Urothelium cell line (cell line): ENCODE measurements at regions not wholly inside any gene's neighbourhood (a gene's known extent, or its start where the extent isn't known, plus 50 kb on each side); places are given as distances from the start of the nearest gene placed in this dataset.
"Not testable (repeated sequence)": the region's sequence is repeated elsewhere in the genome, so short reads cannot be mapped to it uniquely, and the experiment has no call there.

ENCODE experiments used
- DNase-seq: peaks from one replicate; pipeline ENCODE4 v3.0.0; 2011; ENCODE audit warnings: low spot score, mixed read lengths
- FAIRE-seq: peaks from 2 replicates; lab custom pipeline; 2011; peaks lifted over from hg19 to GRCh38; lab: Jason Lieb, UNC

- DNase-seq (no peak), FAIRE-seq (no peak)
These were observed 138.6 kb upstream of the LGR5 start for GRCh38 chr12:71300772-71301675.

DNA sequence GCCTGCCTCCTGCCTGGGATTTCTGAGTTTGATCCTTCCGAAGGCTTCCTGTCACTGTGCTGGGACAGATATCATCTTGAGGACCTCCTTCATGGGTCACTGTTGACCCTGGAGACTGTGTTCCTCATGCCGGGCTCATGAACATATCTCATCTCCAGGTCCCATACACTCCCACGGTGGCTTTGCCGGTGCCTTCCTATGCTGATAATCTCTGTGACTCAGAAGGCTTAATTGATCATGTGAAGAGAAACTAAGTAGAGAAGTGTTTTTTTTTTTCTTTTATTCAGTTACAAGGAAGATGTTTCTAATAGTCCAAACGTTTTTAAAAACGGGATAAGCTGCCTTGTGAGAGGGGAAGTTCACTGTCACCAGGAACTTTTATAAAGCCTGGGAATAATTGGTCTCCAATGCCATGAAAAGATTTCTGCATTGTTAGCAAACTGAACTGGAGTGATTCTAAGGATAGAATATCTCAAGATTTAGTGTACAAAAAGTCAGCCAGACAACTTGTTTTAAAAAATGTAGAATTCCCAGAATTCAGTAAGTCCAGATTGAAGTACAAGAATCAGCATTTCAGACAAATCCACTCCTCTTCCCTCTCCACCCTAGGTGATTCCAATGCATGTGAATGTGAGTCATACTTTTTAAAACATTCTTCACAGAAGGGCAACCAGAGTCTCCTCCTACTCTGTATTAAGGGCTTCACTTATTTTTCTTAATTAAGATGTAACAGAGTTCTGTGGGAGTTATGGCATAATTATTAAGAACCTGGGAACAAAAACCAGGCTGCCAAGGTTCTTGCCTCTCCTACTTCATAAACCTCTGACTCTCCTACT lies 139.8 kb upstream of the LGR5 start:
- no peak for FAIRE-seq
- no peak for DNase-seq

DNA sequence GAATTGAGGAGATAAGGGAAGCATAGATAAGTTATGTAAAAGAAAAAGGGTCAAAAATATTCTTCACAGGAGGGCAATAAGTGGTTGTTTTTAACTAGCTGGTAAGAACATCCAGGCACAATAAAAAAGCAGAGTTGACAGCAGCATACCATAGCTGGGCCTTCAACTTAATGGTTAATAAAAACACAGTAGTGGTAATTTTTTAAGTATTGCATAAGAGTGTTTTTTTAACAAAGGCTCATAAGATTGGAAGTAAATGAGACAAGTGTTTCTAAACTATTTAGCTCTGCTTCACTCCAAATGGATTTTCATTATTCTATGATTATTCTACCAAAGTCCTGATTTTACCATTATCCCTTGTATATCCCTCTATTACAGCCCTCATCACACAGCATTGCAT lies 140.1 kb upstream of the TSPAN8 start:
- no peak for FAIRE-seq

DNA sequence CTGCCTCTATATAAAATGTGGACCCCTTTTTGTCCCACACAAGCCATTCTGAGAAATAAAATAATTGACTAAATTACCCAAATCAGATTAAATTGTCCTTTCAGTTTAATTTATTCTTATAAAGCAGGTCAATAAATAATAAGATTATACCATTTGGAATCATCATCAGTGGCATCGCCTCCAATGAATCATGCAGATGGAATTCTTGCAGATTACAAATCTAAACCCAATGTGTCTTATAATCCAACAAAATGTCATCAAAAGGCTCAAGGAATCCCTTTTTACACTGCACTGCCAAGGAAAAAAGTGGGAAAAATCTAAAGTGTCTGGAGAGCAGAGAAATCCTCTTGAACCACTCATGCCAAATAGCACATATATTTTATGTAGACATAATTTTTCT lies 138.2 kb upstream of the TSPAN8 start:
- no peak for FAIRE-seq
- no peak for DNase-seq

More for the DNA sequence above, 140.1 kb upstream of the TSPAN8 start:
- no peak for DNase-seq

- FAIRE-seq (no peak), DNase-seq (no peak)
These were observed 133.9 kb upstream of the TSPAN8 start for GRCh38 chr12:71291746-71292145.

DNA sequence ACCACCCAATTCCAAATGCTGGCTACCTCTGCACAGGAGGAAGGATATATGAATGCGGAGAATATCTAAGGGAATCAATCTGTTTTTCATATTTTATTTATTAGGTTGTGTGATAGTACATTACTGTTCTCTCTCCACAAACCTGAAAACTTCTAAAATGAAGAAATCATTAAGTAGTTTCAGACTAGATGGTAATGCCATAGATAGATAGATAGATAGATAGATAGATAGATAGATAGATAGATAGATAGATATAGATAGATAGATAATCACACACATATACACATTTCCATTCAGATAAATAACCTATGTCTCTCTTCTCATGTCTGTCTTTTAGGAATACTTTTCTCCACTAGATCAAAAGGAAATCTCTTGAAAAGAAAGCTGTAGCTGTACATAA lies 126.1 kb upstream of the TSPAN8 start:
- FAIRE-seq (no peak), DNase-seq (no peak)

- no peak for DNase-seq
- FAIRE-seq, result no peak
These were observed 125.1 kb upstream of the TSPAN8 start for GRCh38 chr12:71282925-71283324.

GRCh38 chr12:71282020-71282419 lies 124.2 kb upstream of the TSPAN8 start:
- FAIRE-seq (no peak), DNase-seq (no peak)

DNA sequence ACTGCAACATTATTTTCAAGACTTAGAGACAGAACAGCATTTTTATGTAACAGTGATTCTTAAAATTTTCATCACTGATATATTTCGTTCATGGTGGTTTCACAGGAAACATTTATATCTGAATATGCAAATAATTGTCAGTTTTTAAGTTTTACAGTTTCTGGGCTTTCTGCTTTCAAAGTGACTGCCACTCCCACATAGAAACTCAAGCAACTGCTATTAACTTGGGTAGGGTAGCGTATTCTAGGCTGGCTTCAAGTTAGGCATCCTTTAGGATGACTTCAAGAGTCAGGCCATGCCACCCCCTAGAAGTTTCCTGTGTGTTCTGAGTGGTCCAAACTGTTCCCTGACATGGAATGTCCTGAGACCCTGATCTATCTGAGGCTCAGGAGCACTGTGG lies 123.6 kb upstream of the TSPAN8 start:
- DNase-seq, result no peak

DNA sequence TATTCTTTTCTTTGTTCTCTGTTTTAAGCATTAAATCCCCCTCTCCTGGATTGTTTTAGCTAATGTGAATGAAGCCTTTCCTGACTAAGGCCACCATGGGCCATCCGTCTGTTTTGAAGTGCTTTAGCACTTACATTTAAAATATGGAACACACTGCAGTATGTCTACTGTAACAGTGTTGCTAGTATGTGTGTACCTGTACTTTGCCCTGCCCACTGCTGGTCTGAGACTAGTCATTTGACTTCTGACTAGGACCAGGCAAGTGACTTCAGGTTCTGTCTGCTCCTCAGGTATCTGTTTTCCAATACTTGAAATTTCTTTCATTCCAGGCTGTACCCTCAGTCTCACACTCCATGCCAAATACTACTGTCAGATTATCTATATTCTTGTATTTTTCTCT lies 120.1 kb upstream of the TSPAN8 start:
- FAIRE-seq (no peak), DNase-seq (no peak)

More for the DNA sequence above, 123.6 kb upstream of the TSPAN8 start:
- FAIRE-seq, result no peak

- DNase-seq, result no peak
- no peak for FAIRE-seq
These were observed 118.7 kb upstream of the TSPAN8 start for GRCh38 chr12:71276541-71276940.

- not testable (repeated sequence) for DNase-seq, FAIRE-seq
These were observed 113.0 kb upstream of the TSPAN8 start for GRCh38 chr12:71270794-71271193.

GRCh38 chr12:71270057-71270456 lies 112.3 kb upstream of the TSPAN8 start:
- FAIRE-seq, result no peak
- no peak for DNase-seq

- DNase-seq (no peak), FAIRE-seq (no peak)
These were observed 111.4 kb upstream of the TSPAN8 start for GRCh38 chr12:71269281-71269598.

GRCh38 chr12:71268598-71269280 lies 110.9 kb upstream of the TSPAN8 start:
- no peak for DNase-seq
- no peak for FAIRE-seq

DNA sequence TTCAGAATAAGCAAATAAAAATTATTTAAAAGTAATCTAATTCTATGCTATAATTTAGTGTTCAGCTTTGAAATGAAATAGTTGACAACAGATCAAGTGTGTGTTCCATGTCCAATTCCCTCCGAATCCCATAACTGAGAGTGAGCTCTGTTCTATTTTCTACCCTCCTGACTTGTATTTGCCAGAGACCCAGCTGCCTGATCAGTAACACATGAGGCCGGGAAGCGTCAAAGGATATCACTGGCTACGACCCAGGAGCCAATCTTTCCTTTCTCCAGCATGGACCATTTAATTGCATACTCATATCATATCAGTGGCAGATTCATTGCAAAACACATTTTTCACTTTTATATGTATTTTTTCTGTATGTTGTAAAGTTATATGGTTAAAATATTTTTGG lies 108.8 kb upstream of the TSPAN8 start:
- FAIRE-seq, result no peak
- DNase-seq, result no peak

GRCh38 chr12:71265731-71266130 lies 107.9 kb upstream of the TSPAN8 start:
- FAIRE-seq, DNase-seq: not testable (repeated sequence)

- DNase-seq (no peak), FAIRE-seq (no peak)
These were observed 104.7 kb upstream of the TSPAN8 start for GRCh38 chr12:71262466-71262865.

DNA sequence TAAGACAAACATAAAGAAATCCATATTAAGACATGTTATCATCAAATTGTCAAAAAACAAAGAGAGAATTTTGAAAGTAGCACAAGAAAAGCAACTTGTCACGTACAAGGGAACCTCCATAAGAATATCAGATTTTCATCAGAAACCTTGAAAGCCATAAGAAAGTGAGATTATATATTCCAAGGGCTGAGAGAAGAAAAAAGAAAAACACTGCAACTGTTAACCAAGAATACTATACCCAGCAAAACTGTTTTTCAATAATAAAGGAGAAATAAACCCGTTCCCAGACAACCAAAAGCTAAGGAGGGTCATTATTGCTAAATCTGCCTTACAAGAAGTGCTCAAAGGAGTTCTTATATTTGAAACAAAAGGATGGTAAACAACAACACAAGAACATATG lies 94.7 kb upstream of the TSPAN8 start:
- no peak for FAIRE-seq

DNA sequence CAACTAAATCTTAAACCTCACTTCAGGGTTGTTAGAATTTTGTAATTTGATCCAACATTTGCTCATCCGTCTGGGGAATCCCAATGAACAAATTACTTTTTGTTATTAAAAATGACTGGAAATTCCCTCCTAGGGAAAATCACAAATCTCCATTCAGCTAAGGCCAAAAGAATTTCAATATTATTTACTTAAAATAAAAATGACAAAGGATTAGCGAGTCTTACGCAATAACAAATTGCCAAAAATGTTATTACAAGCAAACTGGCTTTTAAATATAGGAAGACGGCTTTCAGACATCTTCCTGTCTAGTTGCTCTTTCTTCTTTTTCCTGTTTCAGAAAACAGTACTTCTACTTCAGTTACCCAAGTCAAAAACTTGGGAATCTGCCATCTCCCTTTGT lies 92.4 kb upstream of the TSPAN8 start:
- no peak for DNase-seq
- FAIRE-seq, result no peak

More for the DNA sequence above, 94.7 kb upstream of the TSPAN8 start:
- no peak for DNase-seq

DNA sequence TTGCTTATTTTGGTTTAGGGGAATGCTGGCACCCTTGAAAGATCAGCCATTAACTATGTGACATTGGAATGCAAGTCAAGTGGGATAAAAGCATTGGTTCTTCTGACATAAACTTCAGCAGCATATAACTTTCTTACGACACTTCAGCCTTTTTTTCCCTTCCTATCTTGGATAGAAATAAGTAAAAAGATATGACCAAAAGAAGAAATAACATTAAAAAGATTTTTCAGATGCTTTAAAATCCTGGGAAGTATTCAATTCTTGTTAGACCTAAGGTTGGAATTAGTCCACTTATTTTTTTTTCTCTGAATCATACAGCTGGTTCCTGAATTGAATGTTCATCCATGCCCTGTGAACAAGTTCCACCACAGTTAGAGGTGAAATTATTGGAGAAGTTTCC lies 85.6 kb upstream of the TSPAN8 start:
- DNase-seq, result no peak
- no peak for FAIRE-seq
